Prostate gland (tissue), 2 donors: ENCODE measurements at regions not wholly inside any gene's neighbourhood (a gene's known extent, or its start where the extent isn't known, plus 50 kb on each side); places are given as distances from the start of the nearest gene placed in this dataset.
A peak's percentile ranks its signal among the peaks of the same experiment; 100 is the strongest.

Experiments
- DNase-seq: peaks from one replicate; pipeline ENCODE4 v3.0.0-alpha.2; 2019; ENCODE audit warnings: low spot score
- H3K27ac ChIP-seq, 2 donors: fragments of 200-600 bp; sonication (generic); 2 replicates each; pipeline ENCODE4 v1.5.1; 2017 to 2019
- H3K27me3 ChIP-seq: fragments of 200-600 bp; sonication (generic); replicated peaks from 2 replicates; pipeline ENCODE4 v1.5.1; 2019; ENCODE audit not compliant: insufficient read depth
- H3K36me3 ChIP-seq, 2 donors: fragments of 200-600 bp; sonication (generic); 1 replicate in 1 of 2; 2 replicates in 1 of 2; pipeline versions ENCODE4 v1.5.1 to v1.8.1; 2017 to 2019
- H3K4me1 ChIP-seq: fragments of 200-600 bp; sonication (generic); replicated peaks from 2 replicates; pipeline ENCODE4 v1.5.1; 2019
- H3K4me3 ChIP-seq, 2 donors: fragments of 200-600 bp; sonication (generic); 2 replicates each; pipeline ENCODE4 v1.5.1; 2017 to 2019
- H3K9me3 ChIP-seq: fragments of 200-600 bp; sonication (generic); 2 replicates; pipeline ENCODE4 v1.5.1; 2017
- CTCF ChIP-seq, 4 experiments: fragments of 200-600 bp in 2 of 4; fragments of 450-650 bp in 2 of 4; sonication (generic) in 2 of 4; IDR thresholded peaks; 1 replicate in 3 of 4; 2 replicates in 1 of 4; pipeline ENCODE4 v1.5.1; 2016 to 2019; ENCODE audit warnings: antibody characterized with exemption in 4 of 4, mild to moderate bottlenecking in 2 of 4, moderate library complexity in 2 of 4
- POLR2A ChIP-seq: fragments of 450-650 bp; IDR thresholded peaks from one replicate; pipeline ENCODE4 v1.6.1; 2016; ENCODE audit warnings: antibody characterized with exemption, mild to moderate bottlenecking
- POLR2AphosphoS5 ChIP-seq: sonication (generic); formaldehyde crosslinking; IDR thresholded peaks from one replicate; pipeline ENCODE4 v1.6.1; 2017; ENCODE audit warnings: antibody characterized with exemption
- WGBS: methylation state at CpG from one replicate; pipeline ENCODE4 v1.1.5; 2018; 5-methylcytosine and 5-hydroxymethylcytosine counted together
- intact Hi-C: fragments of 100-400 bp; cut with DNase I; formaldehyde crosslinking; loops from one replicate; pipeline ENCODE4 v1.14.2; 2022

GRCh38 chr3:162842549-162843216 lies 1346.1 kb downstream of the OTOL1 start:
- intact Hi-C loops = no loop called here
- Histone ChIP-seq H3K27me3 (no peaks in the 10 kb centered on the region), H3K9me3 (no peaks in the 10 kb centered on the region), H3K27ac (no peak overlapping the region), H3K4me1 (no peaks in the 10 kb centered on the region), H3K4me3 (no peak overlapping the region), H3K36me3 (no peaks in the 10 kb centered on the region)
- TF ChIP-seq POLR2A (no peak), CTCF (IDR thresholded peaks at IDR 0.05) (no peak), POLR2AphosphoS5 (no peak)
- 70% methylated on average over 4 of the region's 4 CpGs for WGBS
- no peak for DNase-seq

GRCh38 chr3:162845918-162846317 lies 1349.3 kb downstream of the OTOL1 start:
- 21% methylated on average over 6 of the region's 6 CpGs for WGBS
- Histone ChIP-seq H3K9me3 (no peaks in the 10 kb centered on the region), H3K36me3 (no peaks in the 10 kb centered on the region), H3K4me1 (no peaks in the 10 kb centered on the region), H3K27me3 (no peaks in the 10 kb centered on the region), H3K4me3 (no peak overlapping the region), H3K27ac (no peak overlapping the region)
- no peak for DNase-seq
- no peak for TF ChIP-seq CTCF (IDR thresholded peaks at IDR 0.05)
- TF ChIP-seq POLR2AphosphoS5 = no peak
- no peak for TF ChIP-seq POLR2A
- intact Hi-C loops = no loop called here

- Histone ChIP-seq H3K36me3 (no peaks in the 10 kb centered on the region), H3K27ac (no peak overlapping the region), H3K4me1 (no peaks in the 10 kb centered on the region), H3K9me3 (no peaks in the 10 kb centered on the region), H3K27me3 (no peaks in the 10 kb centered on the region), H3K4me3 (no peak overlapping the region)
- TF ChIP-seq CTCF (IDR thresholded peaks at IDR 0.05) = peak in 1 of 4 experiments; percentile 20
- TF ChIP-seq POLR2A = no peak
- TF ChIP-seq POLR2AphosphoS5 = no peak
- intact Hi-C loops = no loop called here
- no peak for DNase-seq
Observed at GRCh38 chr3:162847511-162847910, 1350.9 kb downstream of the OTOL1 start.

GRCh38 chr3:162863579-162863978 lies 1367.0 kb downstream of the OTOL1 start:
- Histone ChIP-seq H3K9me3 (no peaks in the 10 kb centered on the region), H3K4me3 (no peak overlapping the region), H3K27ac (no peak overlapping the region), H3K27me3 (no peaks in the 10 kb centered on the region), H3K36me3 (no peaks in the 10 kb centered on the region), H3K4me1 (no peaks in the 10 kb centered on the region)
- TF ChIP-seq POLR2A = no peak
- TF ChIP-seq POLR2AphosphoS5 = no peak
- no peak for TF ChIP-seq CTCF (IDR thresholded peaks at IDR 0.05)
- DNase-seq = no peak
- intact Hi-C loops = no loop called here
- 93% methylated on average over 1 of the region's 1 CpG for WGBS

- WGBS = 0% methylated on average over 1 of the region's 1 CpG
- DNase-seq = no peak
- no peaks in the 10 kb centered on the region for H3K27me3 ChIP-seq
- no peak overlapping the region for H3K4me3 ChIP-seq
- no peaks in the 10 kb centered on the region for H3K9me3 ChIP-seq
- no peaks in the 10 kb centered on the region for H3K4me1 ChIP-seq
- no peak for TF ChIP-seq POLR2AphosphoS5
- TF ChIP-seq CTCF (IDR thresholded peaks at IDR 0.05) = no peak
- no peak for TF ChIP-seq POLR2A
- no peaks in the 10 kb centered on the region for H3K36me3 ChIP-seq
- H3K27ac ChIP-seq = no peak overlapping the region
- intact Hi-C loops = no loop called here
Observed at GRCh38 chr3:162865466-162865865, 1368.9 kb downstream of the OTOL1 start.
